K562 (cell line): ENCODE measurements at regions not wholly inside any gene's neighbourhood (a gene's known extent, or its start where the extent isn't known, plus 50 kb on each side); places are given as distances from the start of the nearest gene placed in this dataset.

ENCODE experiments used
- TEAD1 ChIP-seq, 2 experiments: fragments of 450-650 bp in 1 of 2; sonication (generic) in 1 of 2; formaldehyde crosslinking; IDR thresholded peaks; 2 replicates each; pipeline versions ENCODE4 v1.4.0 to v1.8.0; 2020 to 2022; ENCODE audit warnings: mild to moderate bottlenecking in 2 of 2, missing genetic modification reagents in 1 of 2
- ZC3H11A ChIP-seq: IDR thresholded peaks from 2 replicates; pipeline ENCODE4 v1.6.1; 2012; ENCODE audit warnings: low read depth, low read length, improper control_type of control experiment
- TF ChIP-seq, protein P1 (sequence below): fragments of 450-650 bp; IDR thresholded peaks from 2 replicates; pipeline ENCODE4 v1.6.1; 2017; ENCODE audit warnings: antibody characterized with exemption, mild to moderate bottlenecking
- TF ChIP-seq, protein P2 (sequence below): fragments of 250-450 bp; sonication (Bioruptor Pico); IDR thresholded peaks from 2 replicates; pipeline ENCODE4 v1.8.0; 2021; ENCODE audit warnings: borderline replicate concordance, mild to moderate bottlenecking, moderate library complexity; ENCODE audit not compliant: poor library complexity, severe bottlenecking
- TF ChIP-seq, protein P3 (sequence below): sonication (generic); formaldehyde crosslinking; IDR thresholded peaks from 2 replicates; pipeline ENCODE4 v1.8.1; 2022; ENCODE audit warnings: missing genetic modification reagents

DNA sequence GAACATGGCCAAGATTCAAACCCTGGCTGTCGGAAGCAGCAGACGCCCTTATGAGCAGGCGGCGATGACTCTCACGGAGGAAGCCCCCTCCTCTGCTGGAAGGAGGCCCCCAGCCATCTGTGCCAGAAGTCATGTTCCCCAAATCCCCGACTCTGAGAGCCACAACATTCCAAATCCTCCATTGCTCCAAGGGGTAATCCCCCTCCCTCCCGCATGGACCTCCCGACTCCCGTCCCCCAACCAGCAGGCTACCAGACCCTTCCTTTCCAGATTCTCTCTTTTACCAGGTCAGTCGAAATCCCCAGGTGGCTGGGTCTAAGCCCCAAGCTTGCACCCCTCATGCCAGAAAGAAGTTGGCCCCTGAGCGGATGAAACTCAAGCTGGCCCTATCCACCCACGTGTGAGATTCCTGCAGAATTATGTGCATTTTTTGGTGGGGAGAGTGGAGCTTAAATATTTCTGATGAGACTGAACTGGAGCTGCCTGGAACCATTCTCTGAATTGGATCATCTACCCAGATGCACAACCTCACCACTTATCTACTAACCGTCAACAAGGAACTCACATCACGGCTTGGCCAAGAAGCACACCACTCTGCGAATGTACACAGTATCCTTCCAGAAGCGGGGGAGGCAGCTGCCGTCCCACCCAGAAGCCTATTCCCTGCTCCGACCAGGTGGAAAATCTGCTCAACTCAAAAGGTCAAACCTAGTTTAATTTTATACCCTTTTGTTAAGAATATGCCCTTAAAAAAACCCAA is 283.5 kb downstream of the C16orf95 start (continued):
- TF ChIP-seq, protein P1, sequence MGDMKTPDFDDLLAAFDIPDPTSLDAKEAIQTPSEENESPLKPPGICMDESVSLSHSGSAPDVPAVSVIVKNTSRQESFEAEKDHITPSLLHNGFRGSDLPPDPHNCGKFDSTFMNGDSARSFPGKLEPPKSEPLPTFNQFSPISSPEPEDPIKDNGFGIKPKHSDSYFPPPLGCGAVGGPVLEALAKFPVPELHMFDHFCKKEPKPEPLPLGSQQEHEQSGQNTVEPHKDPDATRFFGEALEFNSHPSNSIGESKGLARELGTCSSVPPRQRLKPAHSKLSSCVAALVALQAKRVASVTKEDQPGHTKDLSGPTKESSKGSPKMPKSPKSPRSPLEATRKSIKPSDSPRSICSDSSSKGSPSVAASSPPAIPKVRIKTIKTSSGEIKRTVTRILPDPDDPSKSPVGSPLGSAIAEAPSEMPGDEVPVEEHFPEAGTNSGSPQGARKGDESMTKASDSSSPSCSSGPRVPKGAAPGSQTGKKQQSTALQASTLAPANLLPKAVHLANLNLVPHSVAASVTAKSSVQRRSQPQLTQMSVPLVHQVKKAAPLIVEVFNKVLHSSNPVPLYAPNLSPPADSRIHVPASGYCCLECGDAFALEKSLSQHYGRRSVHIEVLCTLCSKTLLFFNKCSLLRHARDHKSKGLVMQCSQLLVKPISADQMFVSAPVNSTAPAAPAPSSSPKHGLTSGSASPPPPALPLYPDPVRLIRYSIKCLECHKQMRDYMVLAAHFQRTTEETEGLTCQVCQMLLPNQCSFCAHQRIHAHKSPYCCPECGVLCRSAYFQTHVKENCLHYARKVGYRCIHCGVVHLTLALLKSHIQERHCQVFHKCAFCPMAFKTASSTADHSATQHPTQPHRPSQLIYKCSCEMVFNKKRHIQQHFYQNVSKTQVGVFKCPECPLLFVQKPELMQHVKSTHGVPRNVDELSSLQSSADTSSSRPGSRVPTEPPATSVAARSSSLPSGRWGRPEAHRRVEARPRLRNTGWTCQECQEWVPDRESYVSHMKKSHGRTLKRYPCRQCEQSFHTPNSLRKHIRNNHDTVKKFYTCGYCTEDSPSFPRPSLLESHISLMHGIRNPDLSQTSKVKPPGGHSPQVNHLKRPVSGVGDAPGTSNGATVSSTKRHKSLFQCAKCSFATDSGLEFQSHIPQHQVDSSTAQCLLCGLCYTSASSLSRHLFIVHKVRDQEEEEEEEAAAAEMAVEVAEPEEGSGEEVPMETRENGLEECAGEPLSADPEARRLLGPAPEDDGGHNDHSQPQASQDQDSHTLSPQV, result no peak
- TF ChIP-seq, protein P2, sequence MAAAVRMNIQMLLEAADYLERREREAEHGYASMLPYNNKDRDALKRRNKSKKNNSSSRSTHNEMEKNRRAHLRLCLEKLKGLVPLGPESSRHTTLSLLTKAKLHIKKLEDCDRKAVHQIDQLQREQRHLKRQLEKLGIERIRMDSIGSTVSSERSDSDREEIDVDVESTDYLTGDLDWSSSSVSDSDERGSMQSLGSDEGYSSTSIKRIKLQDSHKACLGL, result no peak
- TF ChIP-seq TEAD1 (CRISPR knock-in tag; IDR thresholded peaks at IDR 0.05) (no peak), ZC3H11A (no peak)
- TF ChIP-seq, protein P3, sequence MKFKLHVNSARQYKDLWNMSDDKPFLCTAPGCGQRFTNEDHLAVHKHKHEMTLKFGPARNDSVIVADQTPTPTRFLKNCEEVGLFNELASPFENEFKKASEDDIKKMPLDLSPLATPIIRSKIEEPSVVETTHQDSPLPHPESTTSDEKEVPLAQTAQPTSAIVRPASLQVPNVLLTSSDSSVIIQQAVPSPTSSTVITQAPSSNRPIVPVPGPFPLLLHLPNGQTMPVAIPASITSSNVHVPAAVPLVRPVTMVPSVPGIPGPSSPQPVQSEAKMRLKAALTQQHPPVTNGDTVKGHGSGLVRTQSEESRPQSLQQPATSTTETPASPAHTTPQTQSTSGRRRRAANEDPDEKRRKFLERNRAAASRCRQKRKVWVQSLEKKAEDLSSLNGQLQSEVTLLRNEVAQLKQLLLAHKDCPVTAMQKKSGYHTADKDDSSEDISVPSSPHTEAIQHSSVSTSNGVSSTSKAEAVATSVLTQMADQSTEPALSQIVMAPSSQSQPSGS, result no peak
